D721Med (cell line): ENCODE measurements at regions not wholly inside any gene's neighbourhood (a gene's known extent, or its start where the extent isn't known, plus 50 kb on each side); places are given as distances from the start of the nearest gene placed in this dataset.

ENCODE experiments used
- DNase-seq: peaks from one replicate; pipeline ENCODE4 v3.0.0; 2011; ENCODE audit warnings: low spot score; ENCODE audit not compliant: insufficient read length
- FAIRE-seq: peaks from 2 replicates; lab custom pipeline; 2011; peaks lifted over from hg19 to GRCh38; lab: Jason Lieb, UNC
- TF ChIP-seq, protein P1 (sequence below): IDR thresholded peaks from 2 replicates; pipeline ENCODE4 v1.5.1; 2012; ENCODE audit warnings: mild to moderate bottlenecking, control low read depth; ENCODE audit not compliant: insufficient read depth; ENCODE audit errors: missing control alignments

GRCh38 chr5:164801910-164802309 lies 1296.5 kb downstream of the MAT2B start:
- DNase-seq = no peak
- TF ChIP-seq, protein P1, sequence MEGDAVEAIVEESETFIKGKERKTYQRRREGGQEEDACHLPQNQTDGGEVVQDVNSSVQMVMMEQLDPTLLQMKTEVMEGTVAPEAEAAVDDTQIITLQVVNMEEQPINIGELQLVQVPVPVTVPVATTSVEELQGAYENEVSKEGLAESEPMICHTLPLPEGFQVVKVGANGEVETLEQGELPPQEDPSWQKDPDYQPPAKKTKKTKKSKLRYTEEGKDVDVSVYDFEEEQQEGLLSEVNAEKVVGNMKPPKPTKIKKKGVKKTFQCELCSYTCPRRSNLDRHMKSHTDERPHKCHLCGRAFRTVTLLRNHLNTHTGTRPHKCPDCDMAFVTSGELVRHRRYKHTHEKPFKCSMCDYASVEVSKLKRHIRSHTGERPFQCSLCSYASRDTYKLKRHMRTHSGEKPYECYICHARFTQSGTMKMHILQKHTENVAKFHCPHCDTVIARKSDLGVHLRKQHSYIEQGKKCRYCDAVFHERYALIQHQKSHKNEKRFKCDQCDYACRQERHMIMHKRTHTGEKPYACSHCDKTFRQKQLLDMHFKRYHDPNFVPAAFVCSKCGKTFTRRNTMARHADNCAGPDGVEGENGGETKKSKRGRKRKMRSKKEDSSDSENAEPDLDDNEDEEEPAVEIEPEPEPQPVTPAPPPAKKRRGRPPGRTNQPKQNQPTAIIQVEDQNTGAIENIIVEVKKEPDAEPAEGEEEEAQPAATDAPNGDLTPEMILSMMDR = no peak
- FAIRE-seq = no peak

GRCh38 chr5:164809821-164810220 lies 1304.4 kb downstream of the MAT2B start:
- TF ChIP-seq, protein P1 = no peak
- FAIRE-seq = peak; percentile 48
- no peak for DNase-seq

- DNase-seq (no peak), FAIRE-seq (no peak)
- TF ChIP-seq, protein P1 = no peak
These were observed 1313.0 kb downstream of the MAT2B start for GRCh38 chr5:164818445-164818844.

DNA sequence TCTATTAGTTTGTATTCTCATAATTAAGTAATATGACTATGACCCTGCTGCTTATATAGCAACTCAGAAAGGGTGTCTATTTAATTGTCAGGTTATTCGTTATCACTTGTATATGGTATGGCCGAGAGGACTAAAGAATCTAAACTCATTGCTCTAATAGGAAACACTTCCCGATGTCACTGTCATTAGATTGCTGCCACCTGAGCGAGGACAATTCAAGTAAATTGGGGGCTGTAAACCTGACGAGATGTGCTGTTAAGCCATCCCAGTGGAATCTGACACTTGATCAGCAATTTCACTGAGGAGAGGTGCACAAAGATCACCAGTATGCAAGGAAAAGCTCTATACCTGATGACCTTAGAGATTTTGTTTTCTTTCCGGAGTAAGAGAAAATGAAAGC lies 1319.3 kb downstream of the MAT2B start:
- TF ChIP-seq, protein P1 = no peak

GRCh38 chr5:164832516-164832915 lies 1327.1 kb downstream of the MAT2B start:
- FAIRE-seq (no peak), DNase-seq (no peak)
- TF ChIP-seq, protein P1 = no peak

More for the DNA sequence above, 1319.3 kb downstream of the MAT2B start:
- DNase-seq (no peak), FAIRE-seq (no peak)

DNA sequence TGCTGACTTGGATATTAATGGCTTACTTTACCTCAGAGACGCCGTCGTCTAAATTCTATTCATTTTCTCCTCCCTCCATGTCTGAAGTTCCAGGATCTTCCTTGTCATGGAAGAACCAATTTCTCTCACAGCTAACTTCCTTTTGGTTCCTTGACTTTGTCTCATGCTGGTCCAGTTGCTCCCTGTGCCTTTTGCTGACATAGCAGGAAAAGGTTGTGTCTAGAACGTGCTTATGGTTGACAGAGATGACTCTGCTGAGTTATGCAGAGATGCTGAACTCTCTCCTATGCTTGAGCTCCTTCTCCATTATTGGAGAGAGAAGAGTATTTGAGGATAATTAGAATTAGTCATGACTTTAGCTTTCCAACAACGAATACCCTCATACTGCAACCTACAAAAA lies 1338.9 kb downstream of the MAT2B start:
- DNase-seq = no peak
- TF ChIP-seq, protein P1 = no peak

DNA sequence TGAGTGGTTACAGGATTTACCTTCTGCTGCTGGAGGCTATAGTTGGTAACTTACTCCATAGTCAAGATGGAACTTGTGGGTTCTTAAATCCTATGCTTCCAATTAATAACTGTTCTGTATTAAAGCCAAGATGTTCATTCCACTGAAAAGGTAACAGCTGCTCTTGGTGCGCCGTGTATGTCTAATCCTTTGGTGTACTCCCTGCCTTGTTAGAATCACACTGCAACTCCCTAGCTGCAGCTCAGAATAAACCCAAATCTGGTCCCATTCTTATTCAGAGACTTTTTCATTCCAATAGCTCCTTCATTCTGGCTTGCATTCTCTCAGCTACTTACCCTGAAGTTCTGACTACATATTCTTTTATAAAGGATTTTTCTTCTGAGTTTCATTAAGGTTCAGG lies 1355.5 kb downstream of the MAT2B start:
- DNase-seq (no peak), FAIRE-seq (peak; percentile 98)
- TF ChIP-seq, protein P1 = no peak

More for the DNA sequence above, 1338.9 kb downstream of the MAT2B start:
- FAIRE-seq = no peak
